HT1080 (cell line): ENCODE measurements at regions not wholly inside any gene's neighbourhood (a gene's known extent, or its start where the extent isn't known, plus 50 kb on each side); places are given as distances from the start of the nearest gene placed in this dataset.
"Not testable (repeated sequence)": the region's sequence is repeated elsewhere in the genome, so short reads cannot be mapped to it uniquely, and the experiment has no call there.

ENCODE experiments used
- DNase-seq: peaks from one replicate; pipeline ENCODE4 v3.0.0-alpha.2; 2015; ENCODE audit warnings: low read depth

DNA sequence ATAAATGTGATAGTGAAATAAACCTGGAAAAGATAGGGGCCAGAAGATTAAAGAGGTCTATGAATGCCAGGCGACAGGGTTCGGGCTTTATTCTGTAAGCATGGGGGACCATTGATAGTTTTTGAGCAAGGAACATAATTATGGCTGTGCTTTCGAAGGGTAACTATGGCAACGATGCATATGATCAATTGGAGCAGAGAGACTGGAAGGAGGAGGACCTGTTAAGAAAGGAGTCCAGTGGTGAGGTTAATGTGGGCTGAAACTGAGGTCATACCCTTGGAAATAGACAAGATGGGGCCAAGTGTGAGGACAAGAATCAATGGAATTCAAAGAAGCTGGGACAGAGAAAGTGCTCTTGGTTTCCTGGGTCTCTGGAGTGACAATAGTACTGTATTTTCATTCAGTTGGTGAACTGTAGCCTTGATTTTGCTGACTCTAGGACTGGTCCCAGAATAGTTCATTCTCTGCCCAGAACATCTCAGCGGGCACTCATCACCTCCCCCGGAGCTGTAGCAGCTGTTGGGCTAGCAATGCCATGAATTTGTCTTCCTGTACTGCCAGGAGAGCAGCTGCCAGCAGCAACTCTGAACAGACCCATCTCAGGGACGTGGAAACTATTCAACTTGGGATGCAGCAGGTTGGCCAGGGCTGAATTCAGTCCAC, 108.4 kb downstream of the SRGAP2 start:
- not testable (repeated sequence) for DNase-seq

- DNase-seq = not testable (repeated sequence)
Measured at GRCh38 chr1:206312274-206312665, 108.9 kb downstream of the SRGAP2 start.

- not testable (repeated sequence) for DNase-seq
Measured at GRCh38 chr1:206314951-206315636, 111.8 kb downstream of the SRGAP2 start.

DNA sequence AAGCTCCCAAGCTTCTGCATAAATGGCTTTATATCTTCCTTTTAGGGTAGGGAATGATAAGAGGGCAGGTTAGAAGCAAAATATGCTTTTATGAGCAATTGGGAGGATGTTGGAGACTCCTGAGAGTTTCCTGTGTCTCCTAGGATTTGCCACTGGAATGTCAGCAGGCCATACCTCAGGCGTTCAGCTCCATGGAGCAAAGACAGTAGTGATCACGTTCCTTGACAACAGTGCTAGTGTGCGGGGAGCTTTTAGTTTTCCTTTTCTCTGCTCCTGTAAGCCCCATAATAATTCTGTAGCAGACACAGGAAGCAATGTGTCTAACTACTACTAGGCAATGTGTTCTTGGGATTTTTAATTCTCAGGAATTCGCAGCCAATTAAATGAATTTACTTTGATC, 113.6 kb downstream of the SRGAP2 start:
- DNase-seq = not testable (repeated sequence)

DNA sequence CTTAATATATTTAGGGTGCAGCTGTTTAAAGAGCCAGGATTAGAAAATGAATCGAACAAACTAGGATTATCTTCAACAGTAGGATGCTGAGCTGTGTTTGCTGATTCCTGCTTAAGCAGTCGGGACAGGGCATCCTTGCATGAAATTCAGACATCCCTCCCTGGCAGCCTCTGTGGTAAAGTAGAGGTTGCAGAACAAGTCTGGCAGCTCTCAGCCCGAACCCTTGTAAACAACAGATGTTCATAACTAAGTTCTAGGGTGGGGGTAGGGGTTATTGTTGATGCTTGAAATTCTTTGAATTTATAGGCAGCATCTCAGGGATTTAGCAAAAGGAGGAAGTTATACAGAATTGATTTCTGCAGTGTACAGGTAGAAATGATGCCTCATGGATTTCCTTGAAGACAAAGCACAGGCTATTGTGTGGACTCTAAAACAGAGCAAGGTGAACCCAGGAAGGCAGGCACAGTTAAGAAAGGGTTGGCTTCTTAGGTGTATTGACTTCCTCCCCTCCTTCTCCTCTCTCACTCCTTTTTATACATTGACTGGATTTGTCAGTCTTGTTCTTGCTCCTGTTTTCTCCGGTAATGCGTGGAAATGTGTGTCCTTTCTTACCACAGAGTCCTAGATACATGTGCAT, 114.7 kb downstream of the SRGAP2 start:
- DNase-seq = not testable (repeated sequence)

DNA sequence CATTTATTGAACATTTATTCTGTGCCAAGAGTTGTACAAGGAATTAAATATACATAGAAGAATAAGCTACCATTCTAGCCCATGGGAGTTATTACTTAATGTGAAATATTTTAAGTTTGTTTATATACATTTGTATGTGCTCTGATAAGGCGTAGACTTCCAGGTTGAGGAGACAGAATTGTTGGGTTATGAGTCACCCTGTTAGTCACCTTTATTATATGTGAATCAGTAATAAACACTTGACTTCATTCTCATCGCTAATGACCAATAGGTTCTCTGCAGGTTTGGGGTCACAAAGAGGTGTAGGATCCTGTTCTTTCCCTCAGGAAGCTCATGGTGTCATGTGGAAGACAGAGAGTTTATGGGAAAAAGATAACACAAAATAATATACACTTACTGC, 116.9 kb downstream of the SRGAP2 start:
- DNase-seq = not testable (repeated sequence)

DNA sequence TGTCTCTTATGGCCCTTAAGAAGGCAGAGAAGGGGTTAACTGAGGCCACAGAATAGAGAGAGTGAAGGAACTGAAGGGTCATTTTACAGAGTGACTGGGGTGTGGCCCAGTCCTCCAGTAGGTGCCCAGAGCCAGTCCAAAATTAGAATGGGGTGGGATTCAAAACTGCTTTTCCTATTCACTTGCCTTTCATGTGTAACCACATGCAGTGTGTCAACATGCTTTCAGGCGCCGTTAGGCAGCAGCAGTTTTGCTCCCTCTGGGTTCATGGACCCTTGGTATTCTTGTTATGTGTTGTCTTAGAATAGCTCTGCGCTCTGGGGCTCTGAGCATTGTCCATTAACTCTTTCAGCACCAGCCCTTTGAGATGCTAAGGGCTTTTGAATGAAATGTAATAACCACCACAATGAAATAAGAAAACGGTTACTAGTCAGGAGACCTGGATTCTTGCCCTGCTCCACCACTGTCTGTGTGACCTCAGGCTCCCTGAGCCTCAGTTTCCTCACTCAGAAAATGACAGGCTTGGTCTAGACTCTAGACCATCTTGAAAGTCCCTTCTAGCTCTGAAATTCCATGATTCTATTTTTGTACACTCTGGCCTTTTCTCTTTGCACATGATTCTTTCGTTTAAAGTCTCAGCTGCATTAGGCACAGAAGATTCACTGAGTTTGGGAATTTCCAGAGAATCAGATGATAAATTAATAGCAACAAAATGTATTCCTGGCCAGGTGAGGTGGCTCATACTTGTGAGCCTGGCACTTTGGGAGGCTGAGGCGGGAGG, 123.0 kb downstream of the SRGAP2 start:
- DNase-seq = not testable (repeated sequence)

- DNase-seq = not testable (repeated sequence)
Measured at GRCh38 chr1:206331597-206331996, 128.3 kb downstream of the SRGAP2 start.

DNA sequence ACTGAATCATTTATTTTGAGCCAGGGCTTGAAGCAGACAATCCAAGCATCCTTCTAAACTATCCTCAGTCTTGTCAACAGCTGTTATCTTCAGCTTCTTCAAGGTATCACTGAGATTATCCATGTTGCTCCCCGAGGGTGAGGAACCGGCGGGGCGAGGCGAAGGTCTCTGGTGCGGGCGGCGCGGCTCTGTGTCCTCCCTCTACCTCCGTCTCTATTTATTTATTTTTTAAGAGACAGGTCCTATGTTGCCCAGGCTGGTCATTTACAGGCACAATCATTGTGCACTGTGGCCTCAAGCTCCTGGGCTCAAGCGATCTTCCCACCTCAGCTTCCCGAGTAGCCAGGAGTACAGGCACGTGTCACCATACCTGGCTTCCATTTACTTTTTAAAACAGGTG, 130.0 kb downstream of the SRGAP2 start:
- DNase-seq = not testable (repeated sequence)

GRCh38 chr1:206333897-206334296, 130.6 kb downstream of the SRGAP2 start:
- DNase-seq = not testable (repeated sequence)

DNA sequence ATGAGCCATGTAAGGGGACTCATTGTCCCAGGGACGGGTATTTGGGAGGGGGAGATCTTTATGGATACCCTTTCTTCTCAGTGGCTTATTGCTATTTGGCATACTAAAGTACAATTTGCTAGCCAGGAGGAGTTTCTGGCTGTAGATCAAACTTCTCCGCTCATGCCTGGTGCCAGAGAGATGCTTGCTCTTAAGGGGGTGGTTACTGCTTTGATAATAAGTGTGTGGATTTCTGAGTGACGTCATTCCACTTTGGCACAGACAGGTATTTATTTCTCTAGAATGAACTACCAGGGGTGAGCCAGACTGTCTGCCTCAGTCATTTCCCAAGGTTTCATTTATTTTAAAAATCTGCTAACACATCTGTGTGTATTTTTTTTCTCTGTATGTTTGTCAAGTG, 131.1 kb downstream of the SRGAP2 start:
- not testable (repeated sequence) for DNase-seq

GRCh38 chr1:206335162-206335561, 131.8 kb downstream of the SRGAP2 start:
- DNase-seq = not testable (repeated sequence)

DNA sequence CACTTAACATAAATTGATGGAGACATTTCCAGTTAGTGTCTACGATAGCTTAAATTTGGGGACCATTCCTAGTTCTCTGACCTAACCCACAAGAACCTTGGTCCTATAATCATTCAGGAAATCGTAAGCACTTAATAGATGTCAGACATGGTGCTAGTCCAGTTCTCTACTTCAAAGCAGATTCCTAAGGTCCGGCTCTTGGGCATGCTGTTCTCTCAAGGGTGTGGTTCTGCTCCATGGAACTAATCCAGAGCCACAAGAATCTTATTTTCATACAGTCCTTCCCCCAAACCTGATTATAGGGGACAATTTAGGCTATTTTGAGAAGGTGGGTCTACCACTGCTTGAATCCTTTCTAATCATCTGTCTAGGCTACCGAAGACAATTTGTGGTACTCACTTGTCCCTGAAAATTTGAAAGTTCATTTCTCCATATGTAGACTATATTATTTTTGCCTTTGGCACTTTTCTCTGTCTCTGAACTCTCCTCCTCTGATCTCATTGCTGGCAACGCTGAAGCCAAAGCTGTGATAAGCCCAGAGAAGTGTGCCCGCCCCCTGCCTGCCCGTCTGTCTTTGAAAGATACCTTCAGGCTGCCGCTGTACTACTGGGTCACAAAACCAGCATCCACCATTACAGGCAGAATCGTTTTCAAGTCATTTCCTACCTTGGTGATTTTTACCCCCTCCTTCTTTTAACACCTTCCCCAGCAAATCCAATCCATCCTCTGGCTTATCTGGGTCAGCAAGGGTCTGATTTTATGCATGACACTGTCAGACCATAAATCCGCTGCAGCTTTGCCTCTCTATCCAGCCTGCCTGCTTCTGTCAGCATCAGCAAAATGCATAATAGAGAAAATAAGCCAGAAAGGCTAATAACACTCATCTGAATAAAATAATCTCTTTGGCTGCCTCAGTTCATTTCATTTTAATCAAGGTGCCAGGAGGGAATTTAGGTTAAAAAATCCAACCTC, 132.8 kb downstream of the SRGAP2 start:
- not testable (repeated sequence) for DNase-seq

- not testable (repeated sequence) for DNase-seq
Measured at GRCh38 chr1:206337024-206337423, 133.3 kb upstream of the IKBKE start.

DNA sequence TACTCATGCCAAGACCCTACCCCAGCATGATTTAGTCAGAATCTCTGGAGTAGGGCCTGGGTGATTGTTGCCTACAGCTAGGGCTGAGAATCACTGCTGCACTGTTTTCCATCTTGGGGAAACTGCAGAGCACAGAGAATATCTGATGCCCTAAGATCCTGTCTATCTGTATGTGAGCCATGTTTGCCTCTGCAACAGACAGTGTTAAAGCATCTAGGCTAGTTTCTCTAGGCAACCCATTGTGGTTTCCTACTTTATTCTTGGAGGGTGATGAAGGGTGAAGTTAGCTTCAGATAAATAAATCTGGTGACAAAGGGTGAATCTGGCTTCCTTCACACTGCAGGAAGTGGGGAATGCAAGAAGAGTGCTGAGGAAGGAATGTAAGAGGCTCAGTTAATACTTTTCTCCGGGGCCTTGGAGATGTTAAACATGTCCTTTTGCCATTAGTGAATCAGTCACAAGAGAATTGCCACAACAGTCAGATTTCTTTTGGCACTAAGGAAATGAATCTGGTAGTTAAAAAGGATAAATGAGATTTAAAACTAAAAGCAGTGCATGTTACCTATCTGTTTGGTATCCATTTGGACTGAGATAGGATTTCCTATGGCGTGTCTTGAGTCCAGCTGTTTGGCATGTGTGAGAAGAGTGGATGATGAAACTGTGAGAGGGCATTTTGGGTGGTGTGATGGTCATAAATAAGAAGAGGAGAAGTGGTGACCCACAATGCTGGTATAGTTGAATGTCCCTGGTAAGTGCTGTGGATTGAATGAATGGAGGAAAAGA, 119.6 kb upstream of the IKBKE start:
- peak; percentile 1 for DNase-seq

GRCh38 chr1:206351276-206352052, 118.8 kb upstream of the IKBKE start:
- DNase-seq = not testable (repeated sequence)

- DNase-seq = peak; percentile 40
Measured at GRCh38 chr1:206356310-206356709, 114.0 kb upstream of the IKBKE start.

DNA sequence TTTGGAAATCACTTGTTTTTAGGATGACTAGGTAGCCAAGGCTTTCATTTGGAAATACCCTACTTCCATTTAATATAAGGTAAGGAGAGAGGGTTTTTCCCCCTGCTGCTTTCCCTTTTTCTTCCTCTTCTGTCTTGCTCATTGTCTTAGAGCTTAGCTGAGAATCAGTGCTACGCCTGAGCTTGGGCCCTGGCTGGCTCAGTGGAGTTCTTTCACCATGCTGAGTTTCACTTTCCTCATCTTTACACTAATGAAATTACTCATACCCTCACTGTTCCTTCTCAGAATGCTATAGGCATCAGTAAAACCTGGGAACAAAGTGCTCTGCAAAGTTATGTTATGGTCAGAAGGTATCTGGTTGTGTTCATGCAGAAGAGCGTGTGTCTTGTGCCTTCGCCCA, 112.3 kb upstream of the IKBKE start:
- DNase-seq = not testable (repeated sequence)

DNA sequence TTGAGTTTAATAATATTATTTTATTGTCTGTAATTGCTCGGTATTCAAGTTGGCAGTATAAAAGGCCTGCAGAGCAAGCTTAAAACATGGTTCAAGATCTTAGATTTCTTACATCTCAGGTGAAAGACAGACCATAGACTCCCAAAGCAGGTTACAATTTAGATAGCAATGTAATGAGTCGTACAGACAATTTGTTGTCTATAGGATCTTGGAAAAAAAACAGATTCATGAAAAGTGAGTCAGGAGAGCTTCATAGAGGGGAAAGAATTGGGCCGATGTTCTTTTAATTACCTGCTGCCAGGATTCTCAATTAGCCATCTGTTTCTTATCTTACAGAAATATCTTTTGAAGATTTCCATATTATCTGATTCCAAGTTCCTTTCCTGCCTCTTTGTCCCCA, 111.5 kb upstream of the IKBKE start:
- DNase-seq = not testable (repeated sequence)
